Endothelial cell (in vitro differentiated cells): ENCODE measurements at regions not wholly inside any gene's neighbourhood (a gene's known extent, or its start where the extent isn't known, plus 50 kb on each side); places are given as distances from the start of the nearest gene placed in this dataset.

ENCODE experiments used
- DNase-seq: peaks from one replicate; pipeline ENCODE4 v3.0.0; 2021; ENCODE audit warnings: low spot score
- H3K27ac Mint-ChIP-seq: one replicate; pipeline ENCODE4 v1.8.0; 2021; ENCODE audit warnings: mixed read lengths, inconsistent platforms; ENCODE audit not compliant: unreplicated experiment
- H3K27me3 Mint-ChIP-seq: one replicate; pipeline ENCODE4 v1.8.0; 2021; ENCODE audit warnings: mild to moderate bottlenecking, moderate library complexity, mixed read lengths, inconsistent platforms; ENCODE audit not compliant: unreplicated experiment
- H3K36me3 Mint-ChIP-seq: one replicate; pipeline ENCODE4 v1.8.0; 2021; ENCODE audit warnings: mild to moderate bottlenecking, low read depth, mixed read lengths, inconsistent platforms; ENCODE audit not compliant: unreplicated experiment
- H3K4me1 Mint-ChIP-seq: one replicate; pipeline ENCODE4 v1.8.0; 2021; ENCODE audit warnings: mild to moderate bottlenecking, mixed read lengths, inconsistent platforms; ENCODE audit not compliant: unreplicated experiment
- H3K4me3 Mint-ChIP-seq: one replicate; pipeline ENCODE4 v1.8.0; 2021; ENCODE audit warnings: mild to moderate bottlenecking, mixed read lengths, inconsistent platforms; ENCODE audit not compliant: unreplicated experiment
- H3K9me3 Mint-ChIP-seq: one replicate; pipeline ENCODE4 v1.8.0; 2021; ENCODE audit warnings: mixed read lengths, inconsistent platforms; ENCODE audit not compliant: unreplicated experiment
- TF ChIP-seq, protein P1 (sequence below): fragments of 200-600 bp; sonication (generic); IDR thresholded peaks from one replicate; pipeline ENCODE4 v1.5.0; 2021; ENCODE audit warnings: antibody characterized with exemption; ENCODE audit not compliant: unreplicated experiment

- TF ChIP-seq, protein P1, sequence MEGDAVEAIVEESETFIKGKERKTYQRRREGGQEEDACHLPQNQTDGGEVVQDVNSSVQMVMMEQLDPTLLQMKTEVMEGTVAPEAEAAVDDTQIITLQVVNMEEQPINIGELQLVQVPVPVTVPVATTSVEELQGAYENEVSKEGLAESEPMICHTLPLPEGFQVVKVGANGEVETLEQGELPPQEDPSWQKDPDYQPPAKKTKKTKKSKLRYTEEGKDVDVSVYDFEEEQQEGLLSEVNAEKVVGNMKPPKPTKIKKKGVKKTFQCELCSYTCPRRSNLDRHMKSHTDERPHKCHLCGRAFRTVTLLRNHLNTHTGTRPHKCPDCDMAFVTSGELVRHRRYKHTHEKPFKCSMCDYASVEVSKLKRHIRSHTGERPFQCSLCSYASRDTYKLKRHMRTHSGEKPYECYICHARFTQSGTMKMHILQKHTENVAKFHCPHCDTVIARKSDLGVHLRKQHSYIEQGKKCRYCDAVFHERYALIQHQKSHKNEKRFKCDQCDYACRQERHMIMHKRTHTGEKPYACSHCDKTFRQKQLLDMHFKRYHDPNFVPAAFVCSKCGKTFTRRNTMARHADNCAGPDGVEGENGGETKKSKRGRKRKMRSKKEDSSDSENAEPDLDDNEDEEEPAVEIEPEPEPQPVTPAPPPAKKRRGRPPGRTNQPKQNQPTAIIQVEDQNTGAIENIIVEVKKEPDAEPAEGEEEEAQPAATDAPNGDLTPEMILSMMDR = no peak
- Mint-ChIP-seq H3K4me1 (no peaks in the 10 kb centered on the region), H3K36me3 (no peaks in the 10 kb centered on the region), H3K27ac (no peak overlapping the region), H3K27me3 (no peaks in the 10 kb centered on the region), H3K4me3 (no peak overlapping the region), H3K9me3 (no peaks in the 10 kb centered on the region)
- DNase-seq = no peak
Observed at GRCh38 chr3:178271740-178272387, 264.4 kb upstream of the KCNMB2 start.

DNA sequence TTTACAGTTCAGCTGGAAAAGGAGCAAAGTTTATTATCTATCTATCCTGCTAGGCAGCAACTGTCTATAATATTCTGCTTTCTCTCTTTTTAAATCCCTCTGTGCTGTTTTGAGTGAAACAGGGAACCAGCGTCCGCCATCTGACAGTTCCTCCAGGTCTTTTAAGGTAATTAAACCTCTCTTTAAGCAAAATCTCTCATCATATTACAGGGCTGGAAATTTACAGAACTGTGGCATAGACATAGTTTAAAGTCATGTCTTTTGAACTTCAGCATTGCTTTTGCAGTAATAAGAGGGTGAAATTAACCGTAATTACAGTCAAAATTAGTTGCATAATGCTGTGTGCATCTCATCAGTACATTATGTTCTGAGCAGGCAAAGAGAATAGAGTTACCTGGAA lies 263.4 kb upstream of the KCNMB2 start:
- no peaks in the 10 kb centered on the region for H3K36me3 Mint-ChIP-seq
- TF ChIP-seq, protein P1 = no peak
- H3K4me3 Mint-ChIP-seq = no peak overlapping the region
- H3K4me1 Mint-ChIP-seq = no peaks in the 10 kb centered on the region
- H3K27me3 Mint-ChIP-seq = no peaks in the 10 kb centered on the region
- H3K27ac Mint-ChIP-seq = no peak overlapping the region
- no peaks in the 10 kb centered on the region for H3K9me3 Mint-ChIP-seq
- DNase-seq = no peak

DNA sequence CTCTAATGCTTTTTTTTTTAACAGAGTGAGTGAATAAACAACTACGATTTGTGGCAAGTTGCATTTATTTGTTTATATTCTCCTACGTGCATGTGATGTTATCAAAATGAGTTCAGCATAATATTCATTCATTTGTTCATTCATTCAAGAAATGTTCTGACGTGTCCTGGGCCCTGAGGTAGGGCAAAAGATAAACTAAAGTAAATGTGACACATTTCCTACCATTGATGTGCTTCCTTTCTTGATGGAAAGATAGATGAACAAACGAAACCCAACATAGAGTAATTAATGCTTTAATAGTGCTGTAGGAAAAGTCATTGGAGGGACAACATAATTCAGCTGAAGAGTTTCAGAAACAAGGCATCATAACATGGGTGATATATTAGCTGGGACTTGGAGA lies 261.5 kb upstream of the KCNMB2 start:
- H3K27me3 Mint-ChIP-seq = no peaks in the 10 kb centered on the region
- H3K4me3 Mint-ChIP-seq = no peak overlapping the region
- DNase-seq = no peak
- no peaks in the 10 kb centered on the region for H3K9me3 Mint-ChIP-seq
- TF ChIP-seq, protein P1 = no peak
- no peaks in the 10 kb centered on the region for H3K4me1 Mint-ChIP-seq
- H3K36me3 Mint-ChIP-seq = no peaks in the 10 kb centered on the region
- no peak overlapping the region for H3K27ac Mint-ChIP-seq

GRCh38 chr3:178275311-178275710 lies 260.9 kb upstream of the KCNMB2 start:
- DNase-seq = no peak
- Mint-ChIP-seq H3K27me3 (no peaks in the 10 kb centered on the region), H3K27ac (no peak overlapping the region), H3K9me3 (no peaks in the 10 kb centered on the region), H3K4me3 (no peak overlapping the region), H3K36me3 (no peaks in the 10 kb centered on the region), H3K4me1 (no peaks in the 10 kb centered on the region)
- TF ChIP-seq, protein P1 = no peak

DNA sequence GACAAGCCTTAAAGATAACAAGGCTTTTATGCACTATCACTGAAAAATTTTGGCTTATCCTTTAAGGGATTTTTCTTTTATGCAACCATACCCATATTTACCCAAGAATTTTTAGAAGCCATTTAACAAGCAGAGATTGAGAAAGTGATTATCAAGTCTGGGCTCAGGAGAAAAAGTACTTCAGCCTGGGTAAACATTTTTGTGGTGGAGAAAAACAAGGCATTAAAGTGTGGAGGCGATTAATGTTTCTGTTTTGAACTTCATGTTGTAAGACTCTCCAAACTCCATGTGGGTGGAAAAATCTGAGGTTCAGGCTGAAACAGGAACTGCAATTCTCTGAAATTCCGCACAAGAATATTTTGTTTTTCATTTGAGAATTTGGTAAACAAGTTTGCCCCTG lies 260.4 kb upstream of the KCNMB2 start:
- TF ChIP-seq, protein P1 = no peak
- H3K4me3 Mint-ChIP-seq = no peak overlapping the region
- no peak for DNase-seq
- no peaks in the 10 kb centered on the region for H3K4me1 Mint-ChIP-seq
- no peaks in the 10 kb centered on the region for H3K36me3 Mint-ChIP-seq
- no peaks in the 10 kb centered on the region for H3K27me3 Mint-ChIP-seq
- H3K9me3 Mint-ChIP-seq = no peaks in the 10 kb centered on the region
- no peak overlapping the region for H3K27ac Mint-ChIP-seq
